ENCODE measurements at regions not wholly inside any gene's neighbourhood (a gene's known extent, or its start where the extent isn't known, plus 50 kb on each side); places are given as distances from the start of the nearest gene placed in this dataset.

GRCh38 chr7:52831321-52831720 lies 204.1 kb upstream of the POM121L12 start:
- TF ChIP-seq, protein P1, sequence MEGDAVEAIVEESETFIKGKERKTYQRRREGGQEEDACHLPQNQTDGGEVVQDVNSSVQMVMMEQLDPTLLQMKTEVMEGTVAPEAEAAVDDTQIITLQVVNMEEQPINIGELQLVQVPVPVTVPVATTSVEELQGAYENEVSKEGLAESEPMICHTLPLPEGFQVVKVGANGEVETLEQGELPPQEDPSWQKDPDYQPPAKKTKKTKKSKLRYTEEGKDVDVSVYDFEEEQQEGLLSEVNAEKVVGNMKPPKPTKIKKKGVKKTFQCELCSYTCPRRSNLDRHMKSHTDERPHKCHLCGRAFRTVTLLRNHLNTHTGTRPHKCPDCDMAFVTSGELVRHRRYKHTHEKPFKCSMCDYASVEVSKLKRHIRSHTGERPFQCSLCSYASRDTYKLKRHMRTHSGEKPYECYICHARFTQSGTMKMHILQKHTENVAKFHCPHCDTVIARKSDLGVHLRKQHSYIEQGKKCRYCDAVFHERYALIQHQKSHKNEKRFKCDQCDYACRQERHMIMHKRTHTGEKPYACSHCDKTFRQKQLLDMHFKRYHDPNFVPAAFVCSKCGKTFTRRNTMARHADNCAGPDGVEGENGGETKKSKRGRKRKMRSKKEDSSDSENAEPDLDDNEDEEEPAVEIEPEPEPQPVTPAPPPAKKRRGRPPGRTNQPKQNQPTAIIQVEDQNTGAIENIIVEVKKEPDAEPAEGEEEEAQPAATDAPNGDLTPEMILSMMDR (IDR thresholded peaks at IDR 0.05), result no peak
- TF ChIP-seq POLR2AphosphoS5 (IDR thresholded peaks at IDR 0.05), result no peak
